ELR (cell line): ENCODE measurements at regions not wholly inside any gene's neighbourhood (a gene's known extent, or its start where the extent isn't known, plus 50 kb on each side); places are given as distances from the start of the nearest gene placed in this dataset.

Source experiments
- DNase-seq: peaks from one replicate; pipeline ENCODE4 v3.0.0-alpha.2; 2015; ENCODE audit warnings: low read depth

DNA sequence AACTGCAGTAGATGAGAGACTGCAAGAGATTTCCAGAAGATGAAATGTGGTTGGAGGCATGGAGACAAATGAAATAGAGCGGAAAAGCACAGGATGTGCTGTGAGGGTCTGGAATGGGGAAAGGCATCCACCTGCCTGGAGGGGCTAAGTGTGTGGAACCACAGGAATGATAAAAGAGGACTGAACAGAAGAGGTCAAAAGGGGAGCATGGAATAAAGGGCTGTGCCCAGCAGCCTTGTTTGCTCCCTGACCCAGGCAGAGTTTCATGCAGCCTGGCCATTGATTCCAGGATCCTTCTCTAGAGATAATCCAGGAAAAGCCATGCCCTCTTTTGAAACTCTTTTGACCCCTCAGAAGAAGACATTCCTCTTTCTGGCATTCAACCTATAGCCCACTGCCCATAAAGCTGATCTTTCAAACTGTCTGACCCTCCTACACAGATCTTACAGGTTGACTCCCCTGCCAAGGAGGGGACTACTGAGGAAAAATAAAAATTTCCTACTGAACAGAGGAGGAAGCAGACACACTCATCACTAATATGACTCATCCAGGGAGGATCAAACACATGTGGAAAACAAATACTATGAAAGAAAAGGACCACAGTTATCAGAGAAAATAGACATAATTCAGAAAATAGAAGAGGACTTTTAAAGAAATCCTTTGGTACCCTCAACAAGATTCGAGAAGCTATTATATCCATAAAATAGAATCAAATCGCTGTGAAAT, 273.5 kb upstream of the PCSK5 start:
- no peak for DNase-seq

DNA sequence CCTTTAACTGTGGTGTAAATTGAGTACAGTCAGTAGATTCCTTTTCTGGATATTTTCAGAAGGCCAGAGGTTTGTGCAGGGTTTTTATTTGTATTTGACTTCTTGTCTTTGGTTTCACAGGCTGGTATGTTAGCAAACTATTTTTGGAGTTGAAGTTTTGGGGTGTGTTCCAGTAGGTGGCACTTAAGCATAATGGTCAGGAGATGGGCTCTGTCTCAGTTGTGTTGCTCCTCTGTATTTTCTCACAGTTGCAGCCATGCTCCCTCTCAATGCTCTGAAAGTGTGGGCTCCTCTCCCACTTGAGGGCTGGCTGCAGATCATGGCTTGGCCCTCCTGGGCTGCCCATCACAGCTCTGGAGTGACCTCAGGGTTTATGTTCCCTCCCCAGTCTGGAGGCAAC, 267.0 kb upstream of the PCSK5 start:
- no peak for DNase-seq

DNA sequence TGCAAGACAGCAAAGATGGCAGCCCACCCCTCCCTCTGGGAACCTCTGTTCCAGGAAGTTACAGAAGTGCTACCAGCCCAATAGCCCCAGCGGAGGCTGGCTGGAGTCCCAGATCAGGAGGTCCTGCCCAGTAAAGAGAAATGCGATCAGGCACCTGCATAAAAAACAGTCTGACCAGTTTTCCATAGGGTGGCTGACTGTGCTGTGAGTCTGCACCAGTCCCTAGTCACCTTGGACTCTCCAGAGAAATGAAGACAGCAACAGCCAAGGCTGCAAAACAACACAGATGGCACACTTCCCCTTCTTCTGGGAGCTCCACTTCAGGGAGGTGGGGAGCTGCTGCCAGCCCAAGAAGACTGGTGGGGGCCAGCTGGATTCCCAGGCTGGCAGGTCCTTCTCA, 265.5 kb upstream of the PCSK5 start:
- DNase-seq, result no peak

GRCh38 chr9:75626860-75627259, 263.6 kb upstream of the PCSK5 start:
- DNase-seq, result no peak

DNA sequence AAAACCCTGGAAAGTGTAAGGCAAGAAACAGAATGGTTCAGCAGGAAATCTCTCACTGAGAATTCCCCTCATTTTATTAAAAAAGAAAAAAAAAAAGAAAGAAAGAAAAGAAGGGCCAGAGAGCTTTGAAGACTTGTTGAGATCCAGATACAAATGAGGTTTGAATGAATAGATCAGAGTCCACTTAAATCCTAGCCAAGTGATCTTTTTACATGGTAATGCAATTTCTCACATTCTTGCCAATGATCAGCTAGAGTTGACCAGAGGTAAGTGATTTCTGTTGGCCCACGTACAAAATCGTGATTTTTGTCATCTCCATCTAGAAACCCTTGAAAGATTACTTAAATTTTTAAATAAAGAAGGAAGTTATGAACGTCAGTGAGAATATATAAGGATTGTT, 261.5 kb upstream of the PCSK5 start:
- no peak for DNase-seq

- DNase-seq, result no peak
These were observed 256.9 kb upstream of the PCSK5 start for GRCh38 chr9:75633451-75634057.

DNA sequence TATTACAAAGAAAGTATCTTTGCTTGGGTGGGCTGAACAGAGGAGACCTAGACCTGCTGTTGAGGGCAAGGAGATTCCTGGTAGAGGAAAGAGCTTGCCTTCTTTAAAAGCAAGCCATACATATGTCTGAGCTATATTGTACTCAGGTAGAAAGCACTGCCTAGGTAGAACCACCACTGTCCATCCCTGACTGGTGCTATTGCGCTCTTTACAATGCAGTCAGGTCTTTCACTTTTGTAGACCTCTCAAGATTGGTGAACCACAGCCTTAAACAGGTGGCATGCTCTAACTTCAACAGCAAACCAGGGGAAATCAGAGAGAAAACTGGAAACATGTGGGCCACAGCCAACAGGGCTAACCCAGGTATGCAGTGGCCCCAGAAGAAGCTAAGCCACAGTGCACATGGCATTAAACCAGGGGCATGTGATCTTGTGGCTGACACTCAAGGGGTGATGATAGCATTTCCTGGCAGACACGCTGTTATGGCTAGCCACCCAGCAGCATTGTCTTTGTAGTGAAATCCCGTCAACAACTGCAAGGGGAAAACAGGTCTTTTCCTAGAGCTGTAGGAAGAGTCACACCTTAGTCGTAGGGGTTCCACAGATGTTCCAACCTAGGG, 253.9 kb upstream of the PCSK5 start:
- DNase-seq, result no peak

DNA sequence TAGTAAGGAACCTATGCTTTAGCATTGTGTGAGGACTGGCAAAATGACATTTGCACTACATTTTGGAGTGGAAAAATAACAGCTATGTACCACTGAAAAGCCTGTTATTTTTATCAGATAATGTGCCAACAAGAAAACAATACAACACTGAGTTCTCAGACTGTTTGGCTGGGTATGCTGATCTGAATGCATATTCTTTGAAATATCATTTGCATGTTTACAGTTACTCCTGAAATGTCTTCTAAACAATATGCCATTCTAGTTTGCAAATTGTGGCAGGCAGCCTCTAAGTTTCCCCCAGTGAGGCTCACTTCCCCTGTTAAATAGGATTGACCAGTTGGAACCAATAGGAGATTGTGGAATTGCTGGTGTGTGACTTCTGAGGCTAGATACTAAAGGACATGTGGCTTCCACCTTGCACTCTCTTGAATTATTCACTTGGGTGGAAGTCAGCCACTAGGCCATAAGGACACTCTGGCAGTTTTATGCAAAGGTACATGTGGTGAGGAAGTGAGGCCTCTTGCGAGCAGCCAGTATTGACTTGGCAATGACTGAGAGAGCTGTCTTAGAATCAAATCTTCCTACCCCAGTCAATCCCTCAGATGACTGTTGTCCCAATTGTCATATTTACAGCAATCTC, 250.4 kb upstream of the PCSK5 start:
- no peak for DNase-seq

GRCh38 chr9:75642522-75642921, 248.0 kb upstream of the PCSK5 start:
- no peak for DNase-seq

GRCh38 chr9:75644649-75645048, 245.8 kb upstream of the PCSK5 start:
- no peak for DNase-seq

DNA sequence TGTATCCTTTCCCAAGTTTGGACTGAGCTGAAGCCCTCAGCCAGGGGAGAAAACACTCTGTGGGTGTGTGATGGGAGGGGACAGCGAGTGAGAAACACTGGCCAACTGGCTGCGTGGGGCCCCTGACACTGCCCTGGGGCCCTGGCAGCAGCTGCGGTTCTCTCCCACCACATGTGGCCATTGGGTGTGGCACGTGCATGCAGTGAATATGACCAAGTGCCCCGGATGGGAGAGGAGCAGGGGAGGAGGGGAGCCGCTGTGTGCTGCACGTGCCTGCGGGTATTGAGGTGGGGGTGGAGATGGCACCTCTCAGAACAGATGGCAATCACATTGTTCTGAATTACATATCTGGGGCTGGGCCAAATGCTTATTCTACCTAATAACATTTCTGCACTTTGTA, 242.4 kb upstream of the PCSK5 start:
- DNase-seq, result no peak

- DNase-seq, result no peak
These were observed 241.4 kb upstream of the PCSK5 start for GRCh38 chr9:75649060-75649459.

- DNase-seq, result no peak
These were observed 238.8 kb upstream of the PCSK5 start for GRCh38 chr9:75651709-75652108.

GRCh38 chr9:75653335-75653734, 237.1 kb upstream of the PCSK5 start:
- no peak for DNase-seq

- no peak for DNase-seq
These were observed 236.7 kb upstream of the PCSK5 start for GRCh38 chr9:75653750-75654149.

DNA sequence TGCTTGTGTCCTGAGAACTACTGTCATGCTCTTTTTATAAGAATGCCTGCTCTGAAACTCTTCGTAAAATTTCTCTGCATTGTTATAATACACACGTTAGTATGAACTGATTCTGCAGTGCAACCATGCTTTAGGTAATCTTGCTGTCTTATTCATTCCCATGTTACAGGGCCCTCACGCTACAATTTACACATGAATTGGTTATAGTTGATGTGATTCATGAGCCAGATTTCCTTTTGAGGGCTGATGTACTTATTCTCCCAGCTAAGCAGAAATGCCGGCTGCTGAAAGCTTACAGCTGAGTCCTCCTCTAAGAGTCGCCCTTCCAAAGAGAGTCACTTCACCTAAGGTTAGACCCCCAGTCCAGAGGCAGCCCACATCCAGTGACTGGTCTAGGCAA, 233.5 kb upstream of the PCSK5 start:
- DNase-seq, result no peak

DNA sequence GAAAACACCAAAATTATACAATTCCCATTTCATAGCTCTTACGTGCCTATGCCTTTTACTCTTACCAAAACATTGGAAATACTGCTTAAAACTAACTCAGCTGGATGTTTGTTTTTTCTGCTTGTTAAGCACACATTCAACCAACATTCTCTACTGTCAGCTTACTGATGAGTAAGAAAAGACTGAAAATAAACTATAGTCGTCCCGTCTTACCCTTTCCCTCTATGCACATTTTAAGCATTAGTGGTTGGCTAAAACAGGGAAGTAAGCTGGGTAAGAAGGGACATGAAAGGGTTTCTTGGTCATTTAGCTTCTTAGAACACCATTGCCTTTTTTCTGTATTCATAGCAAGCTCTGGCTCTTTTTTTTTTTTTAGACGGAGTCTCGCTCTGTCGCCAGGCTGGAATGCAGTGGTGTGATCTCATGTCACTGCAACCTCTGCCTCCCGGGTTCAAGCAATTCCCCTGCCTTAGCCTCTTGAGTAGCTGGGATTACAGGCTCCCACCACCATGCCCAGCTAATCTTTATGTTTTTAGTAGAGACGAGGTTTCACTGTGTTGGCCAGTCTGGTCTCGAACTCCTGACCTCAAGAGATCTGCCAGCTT, 232.1 kb upstream of the PCSK5 start:
- no peak for DNase-seq

DNA sequence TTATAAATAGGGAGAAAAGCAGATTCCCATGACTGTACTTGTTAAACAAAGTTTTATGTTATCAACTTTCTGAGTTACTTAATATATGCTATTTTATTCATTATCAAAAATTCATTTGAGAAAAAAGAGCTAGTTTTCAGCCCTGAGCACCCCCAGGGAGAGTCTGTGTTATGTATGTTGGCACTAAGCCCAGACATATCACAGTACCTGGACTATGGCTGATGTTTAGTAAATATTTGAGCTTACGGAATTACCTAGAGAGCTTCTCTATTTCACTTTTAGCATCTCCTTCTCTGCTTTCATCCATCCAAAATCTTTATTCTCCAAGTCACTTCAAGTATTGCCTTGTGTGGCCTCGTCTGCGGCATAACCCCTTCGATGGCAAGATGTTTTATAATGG, 225.9 kb upstream of the PCSK5 start:
- no peak for DNase-seq

DNA sequence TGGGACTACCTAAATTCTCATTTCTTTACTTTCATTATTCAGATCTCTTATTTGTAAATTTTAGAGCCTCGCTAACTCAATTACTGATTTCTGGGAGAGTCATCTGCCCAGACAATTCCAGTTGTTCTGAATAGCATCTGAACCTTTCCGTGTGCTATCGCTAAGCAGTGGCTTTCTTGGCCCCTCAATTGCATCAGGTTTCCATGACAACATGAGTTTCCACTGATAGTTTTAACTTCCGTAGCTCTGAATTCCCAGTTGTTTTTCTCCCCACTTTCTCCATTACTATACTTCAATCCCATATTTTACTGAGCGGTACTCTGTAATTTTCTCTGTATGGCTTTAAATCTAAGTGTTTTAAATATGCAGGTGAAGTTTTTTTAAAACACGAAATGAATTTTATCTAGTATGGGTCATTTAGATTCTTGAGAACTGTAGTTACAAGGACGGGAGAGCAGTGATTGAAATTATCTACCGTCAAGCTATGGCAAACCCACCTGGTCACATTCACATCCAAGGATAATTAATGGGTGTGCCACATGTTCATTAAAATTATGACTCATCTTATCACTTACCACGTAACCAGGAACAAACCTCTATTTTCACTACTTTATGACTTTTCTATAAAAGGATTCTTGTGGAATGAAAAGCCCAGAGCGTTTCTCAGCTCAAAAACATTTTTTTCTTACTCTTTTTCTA, 223.5 kb upstream of the PCSK5 start:
- DNase-seq, result no peak

DNA sequence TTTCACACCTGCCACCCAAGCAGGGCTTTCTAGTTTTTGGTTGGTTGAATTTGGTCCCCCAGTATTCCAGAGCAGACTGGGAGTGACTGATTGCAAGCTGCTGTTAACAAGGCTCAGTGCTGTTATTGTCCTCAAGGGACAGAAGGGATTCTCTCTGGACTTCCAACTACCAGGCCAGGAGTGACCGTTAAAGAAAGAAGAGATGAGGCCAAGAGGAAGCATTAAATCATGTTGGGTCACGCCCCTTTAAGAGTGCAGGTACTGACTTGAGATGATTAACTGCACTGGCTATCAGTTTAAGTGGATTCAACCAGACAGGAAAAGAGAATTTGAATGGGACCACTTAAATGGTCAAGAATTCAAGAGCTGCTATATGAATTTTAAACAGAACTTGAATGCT, 220.8 kb upstream of the PCSK5 start:
- no peak for DNase-seq

- DNase-seq, result no peak
These were observed 219.1 kb upstream of the PCSK5 start for GRCh38 chr9:75671354-75671753.

- DNase-seq, result no peak
These were observed 218.0 kb upstream of the PCSK5 start for GRCh38 chr9:75672478-75672877.
